HG03060 (cell line): ENCODE measurements at regions not wholly inside any gene's neighbourhood (a gene's known extent, or its start where the extent isn't known, plus 50 kb on each side); places are given as distances from the start of the nearest gene placed in this dataset.
"Not testable (repeated sequence)": the region's sequence is repeated elsewhere in the genome, so short reads cannot be mapped to it uniquely, and the experiment has no call there.

Experiments used
- ATAC-seq: cut with Tn5 transposase; IDR thresholded peaks from one replicate; pipeline ENCODE4 v1.9.1; 2021; ENCODE audit warnings: low read depth, moderate number of reproducible peaks; ENCODE audit not compliant: unreplicated experiment

DNA sequence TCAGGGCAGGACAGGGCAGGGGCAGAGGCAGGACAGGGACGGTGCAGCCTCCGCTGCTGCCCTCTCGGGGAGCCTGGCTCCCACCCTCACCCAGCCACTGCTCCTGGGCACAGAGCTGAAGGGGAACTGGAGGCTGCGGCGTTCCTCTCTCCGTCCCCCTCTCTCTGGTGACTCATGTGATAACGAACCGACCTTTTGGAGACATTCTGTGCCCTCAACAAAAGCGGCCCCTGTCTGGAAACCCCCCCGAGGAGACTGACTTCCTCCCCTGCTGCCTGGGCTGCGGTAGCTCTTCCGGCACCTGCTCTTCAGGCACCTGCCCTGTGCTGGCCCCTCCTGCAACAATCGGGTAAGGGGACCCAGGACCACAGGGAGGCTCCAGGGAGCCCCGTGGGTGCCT lies 5419.6 kb upstream of the TPTE start:
- ATAC-seq: not testable (repeated sequence)

DNA sequence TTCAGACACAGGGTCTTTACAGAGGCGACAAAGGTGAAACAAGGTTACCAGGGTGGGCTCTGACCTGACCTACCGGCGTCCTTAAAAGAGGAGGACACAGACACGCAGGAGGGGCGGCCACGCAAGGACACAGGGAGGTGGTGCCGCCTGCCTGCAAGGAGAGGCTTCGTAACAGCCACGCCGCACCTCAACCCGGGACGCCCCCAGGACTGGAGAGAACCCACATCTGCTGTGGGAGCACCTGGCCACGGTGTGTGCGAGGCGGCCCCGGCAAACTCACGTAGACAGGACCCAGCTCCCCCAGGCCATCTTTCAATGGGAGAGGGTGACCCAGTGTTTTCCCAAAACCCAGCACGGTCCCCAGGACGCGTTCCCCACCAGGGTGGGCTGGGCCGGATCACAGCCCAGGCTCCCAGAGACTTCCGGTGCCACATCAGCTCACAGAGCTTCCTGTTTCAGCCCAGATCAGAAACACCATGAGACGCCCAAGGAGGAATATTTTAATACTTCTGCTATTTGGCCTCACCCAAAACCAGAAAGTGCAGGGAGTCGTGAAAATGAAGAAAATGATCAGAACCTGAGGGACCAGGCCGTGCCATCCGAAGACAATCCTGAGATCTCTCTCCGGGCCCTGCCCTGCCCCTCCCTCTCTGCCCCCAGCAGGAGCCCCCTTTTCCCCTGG lies 5417.4 kb upstream of the TPTE start:
- ATAC-seq: not testable (repeated sequence)

DNA sequence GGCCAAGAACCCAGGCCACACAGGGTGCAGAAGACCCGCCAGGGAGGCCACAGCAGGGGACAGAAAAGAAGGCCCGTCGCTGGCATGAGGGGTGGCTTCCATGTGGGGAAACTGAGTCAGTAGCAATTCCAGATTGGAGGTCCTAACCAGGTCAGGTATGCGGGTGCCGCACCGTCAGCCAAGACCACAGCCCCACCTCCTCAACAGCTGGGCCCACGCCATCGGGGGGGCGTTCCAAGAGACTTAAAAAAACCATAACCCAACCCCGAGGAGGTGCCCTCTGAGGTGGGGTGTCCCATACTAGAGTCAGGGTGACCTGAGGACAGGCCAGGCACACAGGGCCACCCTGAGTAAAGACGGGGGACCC lies 5416.8 kb upstream of the TPTE start:
- ATAC-seq: not testable (repeated sequence)

DNA sequence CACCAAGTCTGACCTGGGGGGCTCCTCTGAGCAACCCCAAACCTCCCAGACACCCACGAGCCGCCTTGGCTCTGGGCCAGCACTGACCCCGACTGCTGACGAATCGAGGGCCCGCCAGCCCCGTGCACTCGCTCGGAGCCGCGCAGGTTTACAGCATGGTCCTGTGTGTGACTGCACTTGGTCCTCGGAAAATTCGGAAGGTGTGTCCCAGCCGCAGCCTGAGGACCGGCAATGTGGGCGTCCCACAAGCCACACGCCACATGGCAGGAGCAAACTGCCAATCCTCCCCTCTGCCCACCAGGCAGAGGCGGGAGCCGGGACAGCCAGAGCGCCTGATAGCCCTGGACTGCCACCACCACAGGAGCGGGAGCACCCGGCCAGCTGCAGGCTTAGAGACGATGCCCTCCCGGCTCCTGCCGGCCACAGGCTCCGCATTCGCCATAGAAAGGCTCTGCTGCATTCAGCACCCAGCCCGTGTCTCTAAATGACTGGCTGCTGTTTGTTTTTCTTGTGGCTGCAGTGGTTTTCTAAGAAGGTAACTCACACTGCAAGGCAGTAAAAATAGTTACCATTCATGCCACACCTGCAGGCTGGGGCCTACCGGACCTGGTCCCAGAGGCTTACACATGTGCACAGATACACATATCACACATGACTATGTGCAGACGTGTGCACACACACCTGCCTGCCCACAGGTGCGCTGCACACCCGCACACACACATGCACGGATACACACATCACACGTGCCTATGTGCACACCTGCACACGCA lies 5415.3 kb upstream of the TPTE start:
- ATAC-seq: peak; percentile 33

DNA sequence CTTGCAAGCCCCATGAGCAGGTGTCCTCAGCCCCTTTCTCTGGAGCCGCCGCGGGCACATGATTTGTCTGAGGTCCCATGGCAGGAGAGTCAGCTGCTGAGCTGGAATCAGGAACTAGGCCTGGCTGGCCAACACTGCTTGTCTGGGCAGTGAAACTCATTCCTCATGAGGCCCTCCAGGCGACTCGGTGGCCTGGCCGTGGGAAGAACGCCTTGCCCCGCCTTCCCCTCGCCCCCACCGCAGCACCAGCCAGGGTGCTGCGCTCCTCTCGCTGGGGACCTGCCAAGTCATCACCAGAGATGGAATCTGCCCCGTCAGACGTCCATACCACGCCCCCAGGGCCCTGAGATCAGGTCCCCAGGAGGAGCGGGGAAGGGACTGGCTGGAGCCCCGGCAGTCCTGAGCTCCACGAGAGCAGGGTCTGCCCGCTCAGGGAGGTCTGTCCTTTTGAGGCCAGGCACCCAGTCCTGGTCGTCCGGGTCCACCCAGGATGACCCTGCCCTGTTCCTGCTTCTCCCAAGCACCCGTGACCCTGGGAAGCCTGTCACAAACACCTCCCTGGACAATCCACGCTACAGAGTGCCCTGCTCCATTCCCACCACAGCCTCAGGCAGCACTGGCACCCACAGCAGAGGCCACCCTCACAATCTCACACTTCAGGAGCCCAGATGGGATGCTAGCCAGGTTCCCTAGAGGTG lies 5414.5 kb upstream of the TPTE start:
- ATAC-seq: peak; percentile 2

DNA sequence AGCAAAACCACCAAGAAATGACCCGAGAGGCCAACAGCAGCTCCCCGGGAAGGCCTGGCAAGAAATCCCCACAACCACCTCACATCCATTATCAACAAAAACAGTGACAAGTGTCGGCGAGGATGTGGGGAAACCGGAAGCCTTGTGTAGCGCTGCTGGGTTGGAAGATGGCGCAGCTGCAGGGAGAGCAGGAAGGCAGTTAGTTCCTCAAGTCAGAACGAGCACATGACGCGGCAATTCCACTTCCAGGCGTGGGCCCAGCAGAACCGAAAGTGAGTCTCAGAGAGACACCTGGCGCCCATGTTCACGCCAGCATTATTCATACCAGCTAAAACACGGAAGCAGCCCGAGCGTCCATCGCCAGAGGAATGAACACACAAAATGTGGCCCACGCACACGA lies 5413.7 kb upstream of the TPTE start:
- not testable (repeated sequence) for ATAC-seq

DNA sequence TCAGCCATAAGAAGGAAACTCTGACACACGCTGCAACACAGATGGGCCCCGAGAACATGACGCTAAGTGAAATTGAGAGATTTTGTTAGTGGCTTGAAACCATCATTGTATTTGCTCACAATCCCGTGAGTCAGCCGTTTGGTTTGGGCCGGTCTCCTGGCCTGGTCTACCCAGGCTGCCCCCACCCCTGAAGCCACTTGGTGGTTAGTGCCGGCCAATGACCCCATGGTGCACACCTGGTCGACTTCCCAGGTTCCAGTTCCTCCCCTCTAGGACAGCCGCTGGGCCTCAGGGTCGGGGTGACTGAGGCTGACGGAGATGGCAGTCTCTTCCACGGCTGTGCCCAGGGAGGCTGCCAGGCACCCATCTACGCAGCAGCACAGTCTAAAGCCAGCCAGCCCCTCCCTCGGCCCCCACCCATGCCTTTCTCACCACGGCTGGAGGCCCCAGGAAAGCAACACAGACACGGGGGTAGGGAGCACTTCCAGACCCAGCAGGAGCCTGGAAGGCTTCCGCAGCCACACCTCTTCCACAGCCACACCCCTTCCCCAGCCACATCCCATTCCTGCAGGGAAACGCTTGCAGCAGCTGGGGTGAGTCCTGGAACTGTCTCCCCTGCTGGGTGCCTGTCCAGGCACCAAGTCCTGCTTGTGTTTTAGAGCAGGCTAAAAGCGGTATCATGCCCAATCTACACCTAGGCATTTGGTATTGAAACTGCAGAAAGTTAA lies 5413.2 kb upstream of the TPTE start:
- ATAC-seq: not testable (repeated sequence)

DNA sequence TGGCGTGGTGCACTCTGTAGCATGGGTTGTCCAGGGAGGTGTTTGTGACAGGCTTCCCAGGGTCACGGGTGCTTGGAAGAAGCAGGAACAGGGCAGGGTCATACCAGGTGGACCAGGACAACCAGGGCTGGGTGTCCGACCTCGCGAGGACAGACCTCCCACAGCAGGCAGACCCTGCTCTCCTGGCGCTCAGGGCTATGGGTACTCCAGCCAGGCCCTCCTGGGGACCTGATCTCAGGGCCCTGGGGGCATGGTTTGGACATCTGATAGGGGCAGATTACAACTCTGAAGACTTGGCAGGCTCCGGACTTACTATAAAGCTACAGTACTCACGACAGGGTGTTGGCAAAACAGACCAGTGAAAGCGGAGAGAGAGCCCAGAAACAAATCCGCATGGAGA lies 5410.2 kb upstream of the TPTE start:
- not testable (repeated sequence) for ATAC-seq

DNA sequence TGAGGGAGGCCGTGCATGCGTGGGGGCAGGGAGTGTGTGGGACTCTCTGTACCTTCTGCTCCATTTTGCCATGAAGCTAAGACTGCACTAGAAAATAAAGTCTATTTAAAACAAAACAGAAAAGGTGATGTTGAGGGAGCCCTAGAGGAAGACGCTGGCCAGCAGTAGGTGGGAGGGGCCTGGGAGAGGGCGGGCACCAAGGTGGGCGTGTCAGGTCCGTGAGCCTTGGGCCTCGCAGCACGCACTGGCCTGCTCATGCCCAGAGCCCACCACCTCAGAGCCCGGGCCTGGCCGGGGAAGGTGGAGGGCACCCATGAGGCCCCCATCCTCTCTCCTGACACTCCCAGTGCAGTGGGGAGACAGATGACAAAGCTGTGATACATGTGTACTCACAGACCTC lies 5408.3 kb upstream of the TPTE start:
- ATAC-seq: not testable (repeated sequence)

DNA sequence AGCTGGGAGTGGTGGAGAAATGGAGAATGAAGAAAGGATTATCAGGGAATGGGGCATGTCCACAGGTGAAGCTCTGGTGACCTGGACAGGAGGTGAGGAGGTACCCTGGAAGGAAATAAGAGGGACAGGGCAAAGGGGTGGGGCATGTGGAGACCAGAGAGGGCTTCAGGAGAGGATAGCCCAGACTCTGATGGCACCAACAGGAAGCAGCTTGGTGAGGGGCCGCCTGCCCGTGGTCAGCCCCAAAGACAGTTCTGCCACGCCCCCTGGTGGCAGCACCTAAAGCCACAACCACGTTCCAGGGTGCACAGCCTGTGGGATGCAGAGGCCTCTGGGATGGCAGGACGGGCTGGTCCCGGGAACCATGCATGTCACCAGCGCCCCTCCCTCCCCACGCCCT lies 5406.9 kb upstream of the TPTE start:
- not testable (repeated sequence) for ATAC-seq

DNA sequence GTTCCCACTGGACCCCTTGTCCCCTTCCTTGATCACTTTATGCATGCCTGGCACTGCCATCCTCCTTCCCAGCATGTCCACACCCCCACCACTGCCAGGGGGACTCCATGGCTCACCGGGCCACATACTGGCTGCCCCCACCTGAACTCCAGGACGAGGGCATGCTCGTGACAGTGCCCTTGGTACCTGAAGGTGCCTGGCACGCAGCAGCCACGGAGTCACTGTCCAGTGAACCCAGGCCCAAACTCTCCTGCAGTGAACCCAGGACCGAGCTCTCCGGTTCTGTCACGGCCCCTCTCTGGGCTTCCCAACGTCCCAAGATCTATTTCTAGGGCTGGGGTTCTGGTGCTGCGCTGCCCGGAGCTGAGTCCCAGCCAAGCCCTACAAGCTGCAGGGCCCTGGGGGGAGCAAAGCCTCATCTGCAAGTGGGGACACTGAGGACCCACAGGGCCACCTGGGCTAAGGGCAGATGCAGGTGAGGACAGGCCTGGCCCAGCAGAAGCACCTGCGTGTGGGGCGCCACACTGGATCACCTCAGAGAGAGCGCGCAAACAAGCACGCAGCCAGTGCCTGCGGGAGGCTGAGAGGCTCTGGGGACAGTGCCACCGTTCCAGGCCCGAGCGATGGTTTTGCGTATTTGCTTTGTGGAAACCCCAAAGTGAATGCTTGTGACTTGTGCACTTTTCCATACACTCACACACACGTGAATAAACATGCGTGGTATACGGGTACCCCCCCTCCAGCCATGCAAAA lies 5406.3 kb upstream of the TPTE start:
- ATAC-seq: not testable (repeated sequence)

DNA sequence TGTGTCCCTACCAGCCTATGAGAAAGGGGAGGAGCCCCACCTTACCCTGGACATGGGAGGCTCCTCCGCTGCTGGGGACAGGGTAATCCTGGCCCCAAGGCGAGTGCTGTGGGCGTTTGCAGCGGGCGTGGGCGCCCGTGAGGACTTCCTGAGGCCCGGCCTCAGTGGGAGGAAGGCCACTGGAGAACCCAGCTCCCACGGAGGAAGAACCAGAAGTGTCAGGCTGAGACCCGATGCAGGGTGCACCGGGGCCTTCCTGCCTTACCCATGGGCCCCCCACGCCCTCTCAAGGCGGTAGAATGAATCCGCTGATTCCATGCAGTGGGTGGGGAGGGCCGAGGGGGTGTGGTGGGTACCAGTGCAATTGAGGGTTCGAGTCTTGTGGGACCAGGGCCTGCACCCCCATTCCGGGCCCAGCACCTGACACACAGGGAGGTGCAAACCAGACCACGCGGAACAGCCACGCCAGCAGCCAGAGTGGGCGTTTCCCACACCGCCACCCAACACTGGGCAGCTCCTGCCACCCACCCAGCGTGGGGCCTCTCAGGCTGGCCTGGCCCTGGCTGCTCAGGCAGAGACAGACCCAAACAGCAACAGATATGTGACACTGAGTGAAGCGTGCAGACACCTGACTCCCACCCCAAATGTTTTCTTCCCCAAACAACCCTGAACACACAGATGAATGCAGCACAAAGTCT lies 5405.6 kb upstream of the TPTE start:
- not testable (repeated sequence) for ATAC-seq

DNA sequence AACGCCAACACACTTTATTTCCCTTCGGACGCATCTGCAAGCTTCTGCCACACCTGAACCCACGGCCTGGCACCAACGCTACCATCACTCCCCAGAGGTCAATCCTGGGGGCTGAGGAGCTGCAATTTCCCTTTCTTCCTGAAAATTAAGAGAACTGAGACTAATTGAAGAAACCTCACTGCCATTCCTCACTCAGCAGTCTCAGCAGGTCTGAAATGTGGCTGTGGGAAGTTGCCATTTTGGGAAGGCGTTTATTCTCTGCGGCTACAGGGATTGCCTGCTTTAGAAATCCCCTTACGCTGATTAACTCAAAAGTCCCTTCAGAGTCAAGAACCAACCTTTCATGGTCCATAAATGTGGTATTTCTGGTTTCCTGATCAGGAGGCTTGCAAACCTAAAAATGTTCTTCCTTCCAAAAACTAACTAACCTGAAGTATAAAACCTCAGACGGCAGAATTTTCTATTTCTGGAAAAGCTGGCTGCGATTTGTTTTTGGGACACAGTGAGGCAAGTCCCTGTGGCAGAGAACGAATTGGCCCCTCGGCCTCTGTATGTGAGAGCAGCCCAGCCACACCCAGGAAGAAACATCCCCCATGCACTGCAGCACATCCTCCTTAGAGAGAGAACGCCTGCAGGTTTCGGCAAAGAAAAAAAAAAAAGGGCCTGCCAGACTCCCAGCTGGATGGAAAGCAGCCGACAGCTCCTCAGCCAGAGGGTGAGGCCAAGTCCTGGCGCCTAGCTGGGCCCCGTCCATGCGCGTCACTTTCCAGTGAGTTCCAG lies 5404.8 kb upstream of the TPTE start:
- not testable (repeated sequence) for ATAC-seq

DNA sequence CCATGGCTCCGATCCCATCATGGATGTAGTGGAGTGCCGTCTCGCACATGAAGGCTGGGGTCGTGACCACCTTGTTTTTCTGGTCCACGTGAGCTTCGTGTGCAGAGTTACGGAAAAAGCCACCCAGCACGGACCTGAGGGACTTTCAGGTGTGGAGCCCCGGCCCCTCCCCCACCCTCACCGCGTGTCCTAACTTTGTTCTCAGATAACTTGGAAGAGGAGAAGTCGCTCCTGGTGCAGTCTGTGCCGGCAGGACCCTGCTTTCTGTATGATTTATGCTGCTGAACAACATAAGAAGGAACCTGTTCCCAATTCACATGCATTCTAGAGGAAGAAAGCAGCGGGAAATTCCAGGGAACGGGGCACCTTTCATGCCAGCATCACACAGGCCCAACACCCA lies 5404.2 kb upstream of the TPTE start:
- ATAC-seq: not testable (repeated sequence)

DNA sequence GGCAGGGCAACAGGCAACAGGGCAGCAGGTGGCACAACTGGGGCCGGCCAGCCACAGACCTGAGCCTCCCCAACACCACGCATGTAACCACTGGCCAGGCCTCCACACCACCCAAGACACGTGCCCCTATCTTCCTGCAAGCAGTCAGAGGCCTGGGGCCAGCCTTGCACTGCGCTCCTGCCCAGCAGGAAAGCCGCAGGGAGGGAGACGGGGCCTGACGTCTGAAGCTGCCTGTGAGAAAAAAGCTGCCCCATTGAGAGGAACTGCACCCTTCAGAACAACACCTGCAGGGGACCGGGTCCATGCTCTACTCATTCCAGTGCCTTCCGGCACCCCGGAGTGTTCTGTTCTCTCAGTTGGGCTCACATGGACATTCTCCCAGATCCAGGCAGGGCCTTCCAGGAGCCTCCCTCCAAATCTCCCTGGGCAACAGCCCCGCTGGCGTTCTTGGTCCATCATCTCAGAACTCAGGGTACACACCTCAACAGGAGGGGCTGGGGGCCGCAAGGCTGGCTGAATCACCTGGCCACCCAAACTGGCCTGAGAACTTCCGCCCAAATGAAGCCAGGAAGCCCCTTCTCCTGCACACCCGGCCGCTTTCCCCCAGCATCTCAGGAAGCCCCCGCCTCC lies 5403.6 kb upstream of the TPTE start:
- not testable (repeated sequence) for ATAC-seq

DNA sequence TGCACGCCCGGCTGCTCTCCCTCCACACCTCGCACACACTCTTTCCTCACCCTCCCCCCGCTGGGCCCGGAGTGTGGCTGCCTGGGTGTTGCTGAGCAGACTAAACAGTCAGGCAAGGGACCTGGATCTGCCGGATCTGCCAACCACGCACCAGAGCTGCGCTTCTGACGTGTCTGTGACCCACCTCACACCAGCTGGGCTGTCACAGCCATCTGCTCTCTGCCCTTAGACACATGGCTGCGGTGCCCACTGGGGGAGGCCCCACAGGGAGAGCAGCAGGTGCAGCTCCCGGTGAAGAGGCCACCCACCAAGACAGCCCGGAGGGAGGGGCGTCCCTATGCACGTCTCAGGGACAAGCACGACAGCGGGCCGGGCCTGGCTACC lies 5403.1 kb upstream of the TPTE start:
- ATAC-seq: not testable (repeated sequence)

DNA sequence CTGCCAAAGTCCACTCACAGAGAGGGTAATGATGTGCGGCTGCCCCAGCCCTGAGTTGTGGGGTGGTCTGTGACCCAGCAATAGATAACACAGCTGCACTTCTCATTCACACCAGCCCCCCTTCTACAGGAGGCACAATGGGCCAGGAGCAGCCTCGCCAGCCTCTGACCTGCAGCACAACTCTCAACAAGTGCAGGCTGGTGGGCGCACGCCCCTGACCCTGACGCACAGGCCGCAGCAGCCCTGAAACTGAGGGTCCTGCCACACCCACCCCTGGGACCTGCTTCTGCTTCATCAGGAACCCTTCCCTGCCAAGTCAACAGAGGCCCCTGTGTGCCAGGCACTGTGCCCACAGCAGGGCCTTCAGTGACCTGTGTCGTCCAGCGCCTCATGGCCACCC lies 5402.2 kb upstream of the TPTE start:
- ATAC-seq: not testable (repeated sequence)

DNA sequence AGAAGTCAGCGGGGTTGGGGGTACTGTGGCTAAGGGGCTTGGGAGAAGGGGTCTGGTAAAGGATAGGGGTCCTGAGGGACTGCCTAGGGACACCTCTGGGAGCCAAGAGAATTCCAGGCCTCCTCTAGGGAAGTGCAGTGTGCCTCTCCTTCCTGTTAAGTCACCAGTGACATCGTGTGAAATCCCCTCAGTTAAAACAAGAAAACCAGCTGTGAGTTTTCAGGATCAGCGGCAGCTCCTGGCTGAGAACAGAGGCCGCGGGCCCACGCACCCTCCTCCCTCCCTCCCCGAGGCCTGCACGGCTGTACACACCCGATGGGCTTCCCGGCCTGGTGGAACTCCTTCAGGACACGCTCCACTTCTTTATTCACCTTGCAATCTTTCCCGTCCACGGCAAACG lies 5400.0 kb upstream of the TPTE start:
- not testable (repeated sequence) for ATAC-seq
